RWPE1 (cell line): ENCODE measurements at regions not wholly inside any gene's neighbourhood (a gene's known extent, or its start where the extent isn't known, plus 50 kb on each side); places are given as distances from the start of the nearest gene placed in this dataset.
A peak's percentile ranks its signal among the peaks of the same experiment; 100 is the strongest.

Experiments used
- CTCF ChIA-PET: fragments of 350-600 bp; sonication (Branson Sonifier 250); formaldehyde crosslinking; extraction: SDS; loops from one replicate; lab custom pipeline; 2021; lab: Yijun Ruan, JAX
- POLR2A ChIA-PET: fragments of 400-600 bp; formaldehyde crosslinking; extraction: SDS; loops from one replicate; lab custom pipeline; 2020; ENCODE audit warnings: antibody characterized with exemption; ENCODE audit not compliant: low non-redundant PET; lab: Yijun Ruan, JAX
- DNase-seq: peaks from one replicate; pipeline ENCODE4 v3.0.0; 2012; ENCODE audit warnings: low spot score
- H3K27ac ChIP-seq: fragments of 450-650 bp; 2 replicates; pipeline ENCODE4 v1.5.1; 2017
- CTCF ChIP-seq: fragments of 450-650 bp; conservative IDR thresholded peaks from 2 replicates; pipeline ENCODE4 v1.5.1; 2017; ENCODE audit warnings: low read depth, mild to moderate bottlenecking

GRCh38 chr6:112485827-112486212, 138.7 kb downstream of the RFPL4B start:
- TF ChIP-seq CTCF = no peak
- CTCF ChIA-PET = no interaction called here
- POLR2A ChIA-PET = no interaction called here
- no peak for DNase-seq
- no peak overlapping the region for H3K27ac ChIP-seq

- DNase-seq = no peak
- ChIA-PET CTCF (no interaction called here), POLR2A (no interaction called here)
- no peak overlapping the region for H3K27ac ChIP-seq
- TF ChIP-seq CTCF = no peak
These were observed 139.3 kb downstream of the RFPL4B start for GRCh38 chr6:112486454-112486853.

GRCh38 chr6:112488238-112488637, 141.1 kb downstream of the RFPL4B start:
- no peak for DNase-seq
- CTCF ChIA-PET = no interaction called here
- no peak for TF ChIP-seq CTCF
- POLR2A ChIA-PET = no interaction called here
- H3K27ac ChIP-seq = no peak overlapping the region

GRCh38 chr6:112501705-112502104, 154.6 kb downstream of the RFPL4B start:
- ChIA-PET CTCF (no interaction called here), POLR2A (no interaction called here)
- no peak for TF ChIP-seq CTCF
- no peak overlapping the region for H3K27ac ChIP-seq
- DNase-seq = no peak

- ChIA-PET CTCF (interaction anchor here (0.7 to 0.8 kb wide), 3 partner anchors 11 to 673 kb away, joined by 3 to 6 read pairs (median 4); no protein-coding TSS in a partner anchor), POLR2A (no interaction called here)
- peak; percentile 8 for DNase-seq
- H3K27ac ChIP-seq = no peak overlapping the region
- TF ChIP-seq CTCF = no peak
These were observed 155.4 kb downstream of the RFPL4B start for GRCh38 chr6:112502351-112503090.

- no peak for DNase-seq
- ChIA-PET CTCF (interaction anchor here (0.7 to 0.8 kb wide), 5 partner anchors 11 to 672 kb away, joined by 3 to 6 read pairs (median 4); no protein-coding TSS in a partner anchor), POLR2A (no interaction called here)
- H3K27ac ChIP-seq = no peak overlapping the region
- TF ChIP-seq CTCF = no peak
These were observed 156.0 kb downstream of the RFPL4B start for GRCh38 chr6:112503091-112503596.
